Cardiac muscle cell (in vitro differentiated cells and primary cell): ENCODE measurements at regions not wholly inside any gene's neighbourhood (a gene's known extent, or its start where the extent isn't known, plus 50 kb on each side); places are given as distances from the start of the nearest gene placed in this dataset.

Experiments used
- DNase-seq, 2 donors: peaks; one replicate each; pipeline versions ENCODE4 v3.0.0 to v3.0.0-alpha.2; 2010 to 2017; ENCODE audit warnings: low read depth in 1 of 2, low spot score in 1 of 2
- H3K27ac ChIP-seq: fragments of 200-600 bp; sonication (generic); 2 replicates; pipeline ENCODE4 v1.5.1; 2016
- H3K27me3 ChIP-seq: fragments of 200-600 bp; sonication (generic); 2 replicates; pipeline ENCODE4 v1.6.0; 2016; ENCODE audit warnings: control low read depth
- H3K36me3 ChIP-seq: fragments of 200-600 bp; sonication (generic); 2 replicates; pipeline ENCODE4 v1.5.1; 2016; ENCODE audit warnings: control low read depth
- H3K4me1 ChIP-seq: fragments of 200-600 bp; sonication (generic); 2 replicates; pipeline ENCODE4 v1.8.1; 2017; ENCODE audit warnings: low read depth, mild to moderate bottlenecking, mixed run types
- H3K4me3 ChIP-seq: fragments of 200-600 bp; sonication (generic); 2 replicates; pipeline ENCODE4 v1.5.1; 2016; ENCODE audit warnings: mild to moderate bottlenecking
- H3K9me3 ChIP-seq: fragments of 200-600 bp; sonication (generic); 2 replicates; pipeline ENCODE4 v1.5.1; 2017; ENCODE audit warnings: low read depth, mild to moderate bottlenecking, control low read depth
- TF ChIP-seq, protein P1 (sequence below): IDR thresholded peaks from 2 replicates; pipeline ENCODE4 v1.5.1; 2012; ENCODE audit warnings: low read depth, mild to moderate bottlenecking, low read length

DNA sequence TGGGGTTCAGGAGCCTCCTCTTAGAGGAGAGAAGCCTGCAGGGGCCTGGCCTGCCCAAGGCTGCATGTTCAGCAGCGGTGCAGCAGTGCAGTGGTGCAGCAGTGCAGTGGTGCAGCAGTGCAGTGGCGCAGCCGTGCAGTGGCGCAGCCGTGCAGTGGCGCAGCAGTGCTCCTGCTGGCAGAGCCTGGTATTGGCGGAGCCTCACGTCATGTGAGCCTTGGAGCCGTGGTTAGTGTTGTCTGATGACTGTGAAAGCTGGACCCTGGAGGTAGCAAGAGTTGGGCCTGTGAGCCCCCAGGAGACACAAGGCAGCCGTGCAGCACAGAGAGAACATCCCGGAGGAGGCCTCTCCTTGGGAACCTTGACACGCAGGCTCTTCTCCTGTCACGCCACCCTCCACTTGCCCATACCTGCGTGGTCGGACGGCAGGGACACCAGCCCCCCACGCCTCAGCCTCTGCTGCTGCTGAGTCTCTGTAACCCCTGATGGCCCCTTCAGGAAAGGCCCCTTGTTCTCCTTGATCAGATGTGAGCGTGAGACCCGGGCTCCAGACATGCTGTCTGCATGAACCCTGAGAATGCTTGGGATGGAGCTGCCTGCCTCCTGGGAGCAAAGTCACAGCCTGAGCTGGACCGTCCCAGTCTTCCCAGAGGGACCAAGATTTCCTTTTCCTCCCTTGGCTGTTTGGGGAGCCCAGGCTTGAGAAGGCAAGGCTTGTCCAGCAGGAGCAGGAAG lies 193.7 kb downstream of the KIF26A start:
- no peak overlapping the region for H3K27ac ChIP-seq
- H3K4me3 ChIP-seq: no peak overlapping the region
- no peaks in the 10 kb centered on the region for H3K9me3 ChIP-seq
- no peaks in the 10 kb centered on the region for H3K36me3 ChIP-seq
- H3K27me3 ChIP-seq: no peaks in the 10 kb centered on the region
- H3K4me1 ChIP-seq: no peaks in the 10 kb centered on the region
- no peak for DNase-seq
- TF ChIP-seq, protein P1, sequence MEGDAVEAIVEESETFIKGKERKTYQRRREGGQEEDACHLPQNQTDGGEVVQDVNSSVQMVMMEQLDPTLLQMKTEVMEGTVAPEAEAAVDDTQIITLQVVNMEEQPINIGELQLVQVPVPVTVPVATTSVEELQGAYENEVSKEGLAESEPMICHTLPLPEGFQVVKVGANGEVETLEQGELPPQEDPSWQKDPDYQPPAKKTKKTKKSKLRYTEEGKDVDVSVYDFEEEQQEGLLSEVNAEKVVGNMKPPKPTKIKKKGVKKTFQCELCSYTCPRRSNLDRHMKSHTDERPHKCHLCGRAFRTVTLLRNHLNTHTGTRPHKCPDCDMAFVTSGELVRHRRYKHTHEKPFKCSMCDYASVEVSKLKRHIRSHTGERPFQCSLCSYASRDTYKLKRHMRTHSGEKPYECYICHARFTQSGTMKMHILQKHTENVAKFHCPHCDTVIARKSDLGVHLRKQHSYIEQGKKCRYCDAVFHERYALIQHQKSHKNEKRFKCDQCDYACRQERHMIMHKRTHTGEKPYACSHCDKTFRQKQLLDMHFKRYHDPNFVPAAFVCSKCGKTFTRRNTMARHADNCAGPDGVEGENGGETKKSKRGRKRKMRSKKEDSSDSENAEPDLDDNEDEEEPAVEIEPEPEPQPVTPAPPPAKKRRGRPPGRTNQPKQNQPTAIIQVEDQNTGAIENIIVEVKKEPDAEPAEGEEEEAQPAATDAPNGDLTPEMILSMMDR: no peak

DNA sequence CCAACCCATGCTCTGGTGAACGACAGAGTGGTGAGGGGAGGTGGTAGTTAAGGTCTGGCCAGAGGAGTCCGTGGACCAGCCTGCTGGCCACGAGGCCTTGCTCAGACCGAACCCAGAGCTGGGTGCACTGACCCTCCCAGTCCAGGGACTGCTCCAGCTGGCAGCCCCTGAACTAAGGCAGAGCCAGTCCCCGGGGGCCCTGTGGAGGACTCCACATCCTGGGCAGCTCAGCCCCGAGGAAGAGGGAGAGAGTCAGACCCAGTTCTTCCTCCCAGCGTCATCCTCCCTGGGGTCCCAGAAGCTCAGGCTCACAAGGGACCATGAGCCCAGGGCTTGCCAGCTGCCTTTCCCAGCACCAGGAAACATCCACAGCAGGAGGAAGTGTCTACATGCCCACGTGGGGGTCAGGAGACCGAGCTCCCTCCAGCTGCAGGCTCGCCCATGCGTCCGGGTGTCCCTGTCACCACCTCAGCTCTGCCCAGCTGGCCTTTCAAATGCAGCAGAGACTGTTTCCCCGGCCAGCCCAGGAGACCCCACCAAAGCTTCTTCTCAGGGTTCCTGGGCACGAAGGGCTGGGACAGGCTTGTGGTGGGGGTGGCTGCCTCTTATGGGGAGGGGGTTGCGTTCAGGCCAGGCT lies 194.4 kb downstream of the KIF26A start:
- TF ChIP-seq, protein P1: no peak
- DNase-seq: no peak

DNA sequence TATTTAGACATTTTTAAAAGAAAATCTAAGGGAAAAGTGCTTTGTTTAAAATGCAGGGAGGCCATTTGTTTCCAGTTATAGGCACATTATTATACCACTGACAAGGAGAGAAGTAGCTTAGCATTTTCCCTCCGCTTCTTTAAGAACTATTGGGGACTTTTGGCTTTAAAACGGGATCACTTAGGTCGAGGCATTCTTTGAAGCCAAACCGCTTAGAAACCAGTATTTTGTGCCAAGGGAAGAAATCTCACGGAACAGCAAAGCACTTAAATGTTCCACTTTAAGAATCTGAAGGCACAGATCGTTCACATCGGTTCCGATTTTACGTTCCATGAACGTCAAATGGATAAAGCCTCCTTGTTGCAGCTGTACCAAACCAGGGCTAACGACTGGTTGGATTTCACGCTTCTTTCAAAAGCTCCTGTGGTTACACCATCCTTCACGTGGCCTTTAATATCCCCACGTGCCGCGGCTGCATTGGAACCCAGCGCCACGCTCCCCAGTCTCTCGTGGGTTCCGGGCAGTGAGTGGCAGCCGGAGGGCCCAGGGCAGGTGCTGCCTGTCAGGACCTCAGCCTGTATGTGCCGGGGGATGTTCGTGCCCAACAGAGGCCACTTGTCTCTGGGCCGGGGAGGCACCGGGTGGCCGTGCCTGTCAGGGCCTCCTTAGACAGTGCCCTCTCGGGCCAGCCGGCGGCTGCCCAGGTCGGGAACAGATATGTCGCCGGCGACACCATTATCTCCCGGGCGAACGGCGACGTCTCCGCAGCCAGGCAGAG lies 195.4 kb downstream of the KIF26A start:
- H3K36me3 ChIP-seq: no peaks in the 10 kb centered on the region
- TF ChIP-seq, protein P1: no peak
- no peak overlapping the region for H3K4me3 ChIP-seq
- H3K27ac ChIP-seq: no peak overlapping the region
- H3K9me3 ChIP-seq: no peaks in the 10 kb centered on the region
- no peak for DNase-seq
- H3K4me1 ChIP-seq: no peaks in the 10 kb centered on the region
- H3K27me3 ChIP-seq: no peaks in the 10 kb centered on the region

More for the DNA sequence above, 194.4 kb downstream of the KIF26A start:
- no peak overlapping the region for H3K27ac ChIP-seq
- no peaks in the 10 kb centered on the region for H3K4me1 ChIP-seq
- H3K4me3 ChIP-seq: no peak overlapping the region
- H3K36me3 ChIP-seq: no peaks in the 10 kb centered on the region
- no peaks in the 10 kb centered on the region for H3K27me3 ChIP-seq
- no peaks in the 10 kb centered on the region for H3K9me3 ChIP-seq

- no peak overlapping the region for H3K27ac ChIP-seq
- H3K4me3 ChIP-seq: no peak overlapping the region
- TF ChIP-seq, protein P1: no peak
- no peaks in the 10 kb centered on the region for H3K27me3 ChIP-seq
- H3K36me3 ChIP-seq: no peaks in the 10 kb centered on the region
- H3K4me1 ChIP-seq: no peaks in the 10 kb centered on the region
- no peak for DNase-seq
- no peaks in the 10 kb centered on the region for H3K9me3 ChIP-seq
Measured at GRCh38 chr14:104334424-104335161, 196.2 kb downstream of the KIF26A start.

- Histone ChIP-seq H3K9me3 (no peaks in the 10 kb centered on the region), H3K27me3 (no peaks in the 10 kb centered on the region), H3K4me3 (no peak overlapping the region), H3K4me1 (no peaks in the 10 kb centered on the region), H3K36me3 (no peaks in the 10 kb centered on the region), H3K27ac (no peak overlapping the region)
- DNase-seq: no peak
- TF ChIP-seq, protein P1: no peak
Measured at GRCh38 chr14:104335176-104335575, 196.8 kb downstream of the KIF26A start.
